Stimulated activated CD4-positive, alpha-beta T cell treated with anti-CD3 and anti-CD28 coated beads, Interleukin-1b, Interleukin-23, amount 100 ng/mL, for 24 hours (primary cell): ENCODE measurements at regions not wholly inside any gene's neighbourhood (a gene's known extent, or its start where the extent isn't known, plus 50 kb on each side); places are given as distances from the start of the nearest gene placed in this dataset.
"Not testable (repeated sequence)": the region's sequence is repeated elsewhere in the genome, so short reads cannot be mapped to it uniquely, and the experiment has no call there.

Experiments used
- DNase-seq, 4 experiments: peaks; one replicate each; pipeline ENCODE4 v3.0.0-alpha.2; 2020; ENCODE audit warnings: low read depth in 4 of 4, low spot score in 1 of 4

DNA sequence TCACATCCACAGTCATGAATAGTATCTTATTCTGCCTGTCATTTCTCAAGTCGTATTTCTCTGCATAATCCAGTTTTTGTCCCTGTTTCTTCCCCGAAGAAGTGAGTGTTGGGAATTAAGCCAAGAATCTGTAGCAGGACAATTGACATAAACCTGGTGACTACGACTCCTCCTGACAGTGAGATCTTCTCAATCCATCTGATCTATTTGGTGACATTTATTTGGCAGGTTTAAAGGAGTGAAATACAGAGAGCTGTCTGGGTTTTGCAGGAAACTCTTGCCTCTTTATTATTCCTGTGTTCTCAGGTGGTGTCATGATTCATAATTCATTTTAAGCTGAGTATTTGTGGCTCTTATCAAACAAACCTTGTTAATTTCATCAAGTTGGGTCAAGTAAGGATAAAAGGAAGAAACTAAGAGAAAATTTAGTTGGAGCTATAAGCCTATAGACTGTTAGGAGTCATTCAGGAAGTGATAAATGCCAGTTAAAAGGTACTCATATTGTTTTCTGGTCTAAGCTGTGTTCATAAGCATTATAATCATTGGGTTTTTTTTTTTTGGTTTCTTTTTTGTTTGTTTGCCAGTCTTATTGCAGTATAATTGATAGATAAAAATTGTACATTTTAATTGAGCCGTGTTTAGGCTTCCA, 95.9 kb upstream of the PCSK1 start:
- DNase-seq, result no peak

DNA sequence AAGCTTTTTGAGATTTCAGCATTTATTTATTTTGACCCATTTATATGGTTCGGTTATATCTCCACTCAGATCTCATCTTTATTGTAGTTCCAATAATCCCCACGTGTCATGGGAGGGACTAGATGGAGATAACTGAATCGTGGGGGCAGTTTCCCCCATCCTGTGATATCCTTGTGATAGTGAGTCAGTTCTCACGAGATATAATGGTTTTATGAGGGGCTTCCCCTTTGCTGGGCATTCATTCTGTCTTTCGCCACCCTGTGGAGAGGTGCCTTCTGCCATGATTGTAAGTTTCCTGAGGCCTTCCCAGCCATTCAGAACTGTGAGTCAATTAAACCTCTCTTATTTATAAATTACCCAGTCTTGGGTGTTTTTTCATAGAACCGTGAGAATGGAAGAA, 96.5 kb upstream of the PCSK1 start:
- DNase-seq, result no peak

DNA sequence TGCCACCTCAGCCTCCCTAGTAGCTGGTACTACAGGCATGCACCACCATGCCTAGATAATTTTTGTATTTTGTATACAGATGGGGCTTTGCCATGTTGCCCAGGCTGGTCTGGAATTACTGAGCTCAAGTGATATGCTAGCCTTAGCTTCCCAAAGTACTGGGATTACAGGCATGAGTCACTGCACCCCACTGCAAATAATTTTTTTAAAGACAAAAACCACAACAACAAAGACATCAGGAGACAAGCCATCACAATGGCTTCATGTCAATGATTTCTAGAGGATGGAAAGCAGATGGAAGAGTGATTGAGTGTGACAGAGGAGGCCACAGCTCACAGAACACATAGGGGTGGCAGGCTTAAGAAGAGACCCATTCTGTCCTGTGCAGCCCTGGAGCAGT, 97.9 kb upstream of the PCSK1 start:
- DNase-seq, result no peak

DNA sequence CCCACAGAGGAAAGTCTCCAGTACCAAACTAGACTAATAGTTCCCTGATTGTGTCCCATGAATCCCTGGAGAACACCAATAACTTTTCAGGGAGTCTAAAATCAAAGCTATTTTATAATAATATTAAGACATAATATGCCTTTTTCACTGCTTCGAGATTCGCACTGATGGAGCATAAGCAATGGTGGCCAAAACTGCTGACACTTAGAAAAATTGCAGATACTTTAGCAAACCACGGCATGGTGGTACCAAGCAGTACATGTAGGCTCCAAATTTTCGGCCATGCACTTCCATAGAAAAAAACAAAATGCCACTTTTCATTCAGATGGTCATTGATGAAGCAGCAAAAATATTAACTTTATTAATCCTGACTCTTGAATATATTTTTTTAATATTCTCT, 100.3 kb upstream of the PCSK1 start:
- no peak for DNase-seq

DNA sequence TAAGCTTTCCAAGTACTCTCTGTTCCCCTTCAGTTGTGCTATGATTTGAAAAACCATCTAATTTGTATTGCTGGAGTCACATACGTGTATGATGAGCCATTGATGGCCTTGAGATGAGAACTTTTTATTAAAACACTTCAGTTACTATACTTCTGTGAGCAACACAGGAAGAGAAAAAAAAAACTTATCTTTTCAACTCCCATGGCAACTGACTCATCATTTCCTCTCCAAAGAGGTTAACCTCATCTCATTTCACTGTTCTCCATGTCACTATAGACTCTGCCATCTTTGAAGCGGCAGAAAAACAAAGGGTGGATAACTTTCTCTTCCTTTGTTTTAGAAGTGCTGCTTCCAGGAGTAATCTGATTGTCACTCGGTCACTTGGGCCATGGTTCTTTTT, 104.3 kb upstream of the PCSK1 start:
- no peak for DNase-seq

DNA sequence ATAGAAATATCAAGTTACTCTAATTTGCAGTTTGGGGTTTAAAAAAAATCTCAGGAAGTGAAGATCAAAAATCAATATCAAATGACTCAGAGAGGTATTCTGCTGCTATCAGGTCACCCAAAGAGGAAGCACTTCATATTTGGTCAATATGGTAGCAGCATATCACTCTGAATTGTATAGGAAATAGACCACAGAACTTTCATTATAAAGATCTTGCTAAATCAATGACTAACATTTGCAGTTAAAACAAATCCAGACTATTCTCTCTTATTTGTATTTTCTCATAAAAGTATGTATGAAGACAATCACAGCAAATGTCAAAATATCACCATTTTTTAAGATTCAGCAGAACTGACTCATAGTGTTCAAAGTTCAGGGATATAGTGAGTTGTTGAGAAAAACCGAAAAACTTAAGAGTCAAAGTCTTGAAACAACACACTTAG, 105.8 kb upstream of the PCSK1 start:
- DNase-seq, result no peak

DNA sequence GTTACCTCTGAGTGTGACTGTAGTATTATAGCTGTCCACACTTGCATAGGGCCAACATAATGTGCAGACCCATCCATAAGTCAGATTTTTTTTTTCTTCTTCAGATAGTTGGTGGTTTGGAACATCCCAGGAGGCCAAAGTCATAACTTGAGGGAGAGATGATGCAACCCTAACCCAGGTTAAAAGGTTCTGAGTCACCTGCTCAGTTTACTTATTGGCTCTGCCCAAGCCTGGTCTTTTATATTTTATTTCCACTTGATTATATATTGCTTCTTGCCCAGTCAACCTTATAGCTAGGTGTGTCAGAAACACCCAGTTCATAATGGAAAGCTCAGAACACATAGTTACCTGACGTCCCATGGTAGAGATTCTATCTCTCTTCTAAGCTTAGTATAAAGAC, 113.1 kb upstream of the PCSK1 start:
- DNase-seq, result no peak

DNA sequence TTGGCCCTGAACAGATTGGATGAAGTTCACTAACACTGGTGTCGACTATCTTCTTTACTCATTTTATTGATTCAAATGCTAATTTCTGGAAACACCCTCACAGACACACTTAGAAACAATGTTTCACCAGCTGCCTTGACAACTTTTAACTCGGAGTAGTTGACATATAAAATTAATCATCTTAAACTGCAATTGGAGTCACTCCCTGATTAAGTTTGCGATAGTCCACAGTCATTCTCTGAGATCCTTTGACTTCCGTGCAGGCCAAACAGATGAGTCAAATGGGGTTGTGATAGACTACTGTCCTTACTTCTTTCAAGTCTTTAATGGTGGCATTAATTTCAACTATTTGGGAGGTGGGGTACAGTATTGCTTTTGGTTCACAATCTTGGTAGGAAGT, 114.4 kb upstream of the PCSK1 start:
- no peak for DNase-seq

DNA sequence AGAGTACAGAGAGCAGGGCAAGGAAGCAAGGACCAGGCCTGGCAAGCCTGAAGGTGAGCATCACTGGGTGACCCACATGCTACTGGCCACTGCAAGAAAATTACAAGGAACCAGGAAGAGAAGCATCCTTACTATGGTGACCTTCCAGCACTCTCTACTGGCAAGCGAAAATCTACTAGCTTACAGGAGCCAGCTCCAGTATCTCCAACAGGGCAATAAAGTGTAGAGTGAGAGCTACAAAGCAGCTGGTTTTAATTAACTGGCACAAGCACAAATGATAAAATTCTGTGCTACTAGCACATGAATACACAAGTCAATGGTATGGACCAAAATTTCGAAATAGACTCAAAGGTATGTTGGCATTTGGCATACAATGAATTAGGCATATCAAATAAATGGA, 113.3 kb upstream of the CAST start:
- DNase-seq, result no peak

DNA sequence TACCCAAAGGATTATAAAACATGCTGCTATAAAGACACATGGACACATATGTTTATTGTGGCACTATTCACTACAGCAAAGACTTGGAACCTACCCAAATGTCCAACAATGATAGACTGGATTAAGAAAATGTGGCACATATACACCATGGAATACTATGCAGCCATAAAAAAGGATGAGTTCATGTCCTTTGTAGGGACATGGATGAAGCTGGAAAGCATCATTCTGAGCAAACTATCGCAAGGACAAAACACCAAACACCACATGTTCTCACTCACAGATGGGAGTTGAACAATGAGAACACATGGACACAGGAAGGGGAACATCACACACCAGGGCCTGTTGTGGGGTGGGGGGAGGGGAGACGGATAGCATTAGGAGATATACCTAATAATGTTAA, 101.3 kb upstream of the CAST start:
- not testable (repeated sequence) for DNase-seq

DNA sequence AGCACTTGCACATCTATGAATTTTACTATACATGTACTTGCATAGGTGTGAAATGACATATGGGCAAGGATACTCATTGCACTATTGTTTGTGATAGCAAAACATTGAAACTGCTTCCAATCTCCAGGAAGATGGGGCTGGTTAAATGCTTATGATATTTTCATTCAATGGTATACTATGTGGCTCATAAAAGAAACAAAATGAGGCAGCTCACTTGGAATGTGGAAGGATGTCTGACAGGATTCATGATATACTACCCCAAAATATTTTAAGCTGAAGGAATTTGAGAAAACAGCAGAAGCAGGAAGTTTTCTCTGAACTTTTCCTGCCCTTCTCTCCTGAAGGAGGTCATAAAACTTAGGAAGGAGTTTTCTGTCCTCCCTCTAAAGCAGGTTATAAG, 99.6 kb upstream of the CAST start:
- no peak for DNase-seq

DNA sequence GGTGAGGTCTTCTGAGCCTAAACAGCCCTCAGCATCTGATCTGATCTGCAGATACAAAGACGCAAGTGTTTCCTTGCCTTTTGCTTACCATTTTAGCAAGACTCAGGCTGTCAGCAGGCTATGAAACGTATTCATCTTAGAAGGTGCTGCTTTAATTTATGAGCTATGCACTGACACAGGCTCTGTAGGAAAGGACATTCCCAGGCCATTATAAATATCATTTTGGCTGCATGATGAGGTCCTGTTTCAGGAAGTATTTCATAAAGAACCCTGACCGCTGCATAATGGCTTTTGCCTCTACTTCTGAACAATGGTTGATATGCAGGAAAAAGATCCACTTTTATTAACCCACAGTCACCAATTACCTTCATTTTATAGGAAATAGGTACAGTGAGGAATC, 98.4 kb upstream of the CAST start:
- DNase-seq, result no peak

DNA sequence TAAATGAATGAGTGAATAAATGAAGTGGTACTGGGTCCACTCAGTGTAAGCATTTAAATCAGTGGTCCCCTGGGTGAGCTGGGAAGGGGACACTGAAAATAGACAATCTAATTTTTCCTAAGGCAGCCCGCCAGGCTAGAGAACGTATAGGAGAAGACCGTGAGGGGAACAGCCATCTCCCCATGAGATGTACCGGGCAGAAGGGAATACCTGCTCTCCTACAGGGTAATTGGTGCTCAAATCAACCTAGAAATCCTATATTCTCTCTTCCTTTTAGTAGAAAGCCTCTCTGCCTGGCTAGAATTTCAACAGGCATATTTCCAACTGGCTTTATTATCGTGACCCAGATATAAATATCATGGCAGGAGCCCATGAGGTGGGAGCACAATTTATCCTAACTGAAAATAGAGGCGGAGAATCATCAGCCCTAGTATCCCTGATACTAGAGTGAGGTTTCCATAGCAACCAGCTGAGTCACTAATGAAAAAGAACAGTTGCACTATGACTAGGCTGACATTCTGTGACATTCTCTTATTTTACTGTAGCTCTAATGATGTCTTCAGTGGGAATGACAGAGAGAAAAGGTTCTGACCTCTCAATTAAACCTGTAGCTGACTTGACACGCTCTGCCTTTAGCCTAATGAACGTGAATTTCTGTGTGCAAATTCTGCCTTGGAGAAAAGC, 96.5 kb upstream of the CAST start:
- no peak for DNase-seq

DNA sequence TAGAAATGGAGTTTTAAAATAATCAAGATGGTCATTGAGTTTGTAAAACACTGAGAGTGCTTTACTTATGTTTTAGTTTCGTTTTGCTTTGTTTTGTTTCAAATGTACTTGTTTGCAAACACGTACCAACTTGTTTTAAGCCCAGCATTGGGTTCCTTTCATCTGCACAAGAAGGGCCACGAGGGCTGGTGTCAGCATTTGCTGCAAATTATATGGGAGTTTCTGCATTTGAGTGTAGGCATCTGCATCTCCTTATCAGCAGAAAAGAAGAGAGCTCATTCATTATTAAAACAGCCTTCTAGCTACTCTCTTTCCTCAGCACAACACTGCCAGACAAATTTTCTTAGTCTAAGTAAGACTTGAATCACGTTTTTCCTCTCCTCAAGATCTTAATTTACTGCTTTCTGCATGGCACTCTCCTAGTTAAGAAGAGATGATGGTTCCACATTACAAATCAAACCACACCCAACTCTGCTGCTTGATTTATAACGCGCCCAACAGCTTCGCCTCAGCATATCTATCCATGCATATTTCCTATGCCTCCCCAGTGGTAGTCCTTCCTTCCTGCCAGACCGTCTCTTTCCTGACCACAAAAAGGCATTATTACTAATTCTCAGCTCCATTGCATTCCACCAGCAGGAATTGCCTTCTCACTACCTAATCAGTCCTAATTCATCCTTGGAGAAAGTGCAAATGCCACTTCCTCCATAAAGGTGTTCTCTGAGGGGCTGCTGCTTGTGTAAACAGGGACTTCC, 95.2 kb upstream of the CAST start:
- DNase-seq, result no peak

DNA sequence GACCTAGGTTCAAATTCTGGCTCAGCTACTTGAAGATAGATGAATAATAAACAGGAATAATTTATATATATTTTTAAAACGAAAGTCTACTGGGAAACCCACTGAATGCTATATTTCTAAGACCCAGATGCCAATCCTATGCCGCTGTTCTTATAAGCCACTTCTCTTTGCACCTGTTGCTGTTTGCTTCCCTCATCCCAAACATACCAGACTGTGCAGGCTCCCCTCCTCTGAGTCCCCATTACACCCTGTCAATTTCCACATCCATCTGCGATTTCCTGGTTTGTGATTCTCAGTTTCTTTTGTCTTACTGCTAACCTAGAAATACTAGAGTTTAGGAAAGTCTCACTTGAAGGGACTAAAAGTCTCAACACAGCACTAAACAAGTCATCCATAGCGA, 92.8 kb upstream of the CAST start:
- no peak for DNase-seq

DNA sequence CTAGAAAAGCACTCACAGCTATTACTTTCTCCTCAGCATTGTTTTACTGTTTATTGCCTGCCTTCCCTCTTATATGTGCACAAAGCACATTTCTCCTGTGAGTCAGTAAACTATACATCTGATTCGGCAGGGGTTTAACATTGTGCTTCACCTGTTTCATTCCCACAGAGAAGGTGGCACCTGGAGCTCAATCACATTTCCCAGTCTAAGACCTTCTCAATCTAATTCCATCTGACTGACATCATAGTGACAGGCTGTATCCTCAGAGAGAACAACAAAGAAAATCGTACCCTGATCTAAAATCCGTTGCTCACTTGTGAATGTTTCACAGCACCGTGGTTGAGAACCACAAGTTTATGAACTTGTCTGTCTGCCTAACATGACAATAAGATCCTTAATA, 92.4 kb upstream of the CAST start:
- no peak for DNase-seq

DNA sequence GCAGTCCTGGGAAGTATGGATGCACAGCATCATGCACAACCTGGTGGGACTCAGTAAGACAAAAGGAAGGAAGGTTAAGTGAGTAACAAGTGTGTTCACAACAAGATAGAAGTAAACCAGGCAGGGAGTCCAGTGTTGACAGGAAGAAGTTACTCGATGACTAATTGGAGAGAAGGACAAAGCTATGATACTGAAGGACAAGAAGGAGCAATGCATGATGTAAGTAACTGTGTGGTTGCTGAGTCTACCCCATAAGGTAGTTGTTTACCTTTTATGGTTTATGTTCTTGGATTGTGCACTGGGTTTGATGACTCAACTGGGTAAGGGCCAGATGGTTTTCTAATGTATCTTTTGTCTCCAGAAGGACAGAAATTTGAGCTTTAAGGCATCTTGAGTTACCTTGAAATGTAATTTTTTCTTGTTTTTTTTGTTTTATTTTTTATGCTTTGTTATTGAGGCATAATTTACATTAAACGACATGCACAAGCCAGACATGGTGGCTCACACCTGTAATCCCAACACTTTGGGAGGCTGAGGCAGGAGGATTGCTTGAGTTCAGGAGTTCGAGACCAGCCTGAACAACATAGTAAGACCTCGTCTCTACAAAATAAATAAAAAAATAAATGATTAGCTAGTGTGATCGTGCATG, 89.2 kb upstream of the CAST start:
- DNase-seq, result no peak

DNA sequence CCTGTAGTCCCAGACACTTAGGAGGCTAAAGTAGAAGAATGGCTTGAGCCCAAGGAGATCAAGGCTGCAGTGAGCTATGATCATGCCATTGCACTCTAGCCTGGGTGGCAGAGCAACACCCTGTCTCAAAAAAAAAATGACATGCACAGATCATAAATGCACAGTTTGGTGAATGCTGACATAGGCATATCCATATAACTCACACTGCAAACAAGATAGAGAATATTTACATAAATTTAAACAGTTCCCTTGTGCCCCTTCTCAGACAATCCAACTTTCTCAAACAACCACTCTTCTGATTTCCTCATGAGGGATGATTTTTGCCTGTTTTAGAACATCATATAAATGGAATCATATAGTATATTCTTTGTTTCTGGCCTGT, 88.7 kb upstream of the CAST start:
- DNase-seq, result no peak

DNA sequence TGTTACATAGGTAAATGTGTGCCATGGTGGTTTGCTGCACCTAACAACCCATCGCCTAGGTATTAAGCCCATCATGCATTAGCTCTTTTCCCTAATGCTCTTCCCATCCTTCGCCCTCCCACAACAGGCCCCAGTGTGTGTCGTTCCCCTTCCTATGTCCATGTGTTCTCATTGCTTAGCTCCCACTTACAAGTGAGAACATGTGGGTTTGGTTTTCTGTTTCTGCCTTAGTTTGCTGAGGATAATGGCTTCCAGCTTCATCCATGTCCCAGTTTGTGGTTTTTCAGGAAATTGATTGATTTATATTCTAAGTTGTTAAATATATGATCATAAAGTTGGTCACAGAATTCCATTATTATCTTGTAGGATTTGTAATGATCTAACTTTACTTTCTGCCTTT, 85.3 kb upstream of the CAST start:
- DNase-seq, result no peak

DNA sequence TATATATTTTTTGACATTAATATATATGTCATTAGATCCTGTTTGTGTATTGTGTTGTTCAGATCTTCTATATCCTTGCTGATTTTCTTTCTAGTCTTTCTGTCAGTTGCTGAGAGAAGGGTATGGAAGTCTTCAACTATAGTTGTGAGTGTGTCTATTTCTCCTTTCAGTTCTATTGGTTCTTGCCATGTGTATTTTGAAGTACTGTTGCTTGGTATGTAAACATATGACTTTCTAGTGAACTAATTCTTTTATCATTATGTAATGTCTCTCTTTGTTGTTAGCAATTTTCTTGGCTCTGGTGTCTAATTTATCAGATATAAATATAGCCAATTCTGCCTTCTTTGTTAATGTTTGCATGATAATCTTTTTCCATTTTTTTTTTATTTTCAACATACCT, 84.3 kb upstream of the CAST start:
- no peak for DNase-seq

DNA sequence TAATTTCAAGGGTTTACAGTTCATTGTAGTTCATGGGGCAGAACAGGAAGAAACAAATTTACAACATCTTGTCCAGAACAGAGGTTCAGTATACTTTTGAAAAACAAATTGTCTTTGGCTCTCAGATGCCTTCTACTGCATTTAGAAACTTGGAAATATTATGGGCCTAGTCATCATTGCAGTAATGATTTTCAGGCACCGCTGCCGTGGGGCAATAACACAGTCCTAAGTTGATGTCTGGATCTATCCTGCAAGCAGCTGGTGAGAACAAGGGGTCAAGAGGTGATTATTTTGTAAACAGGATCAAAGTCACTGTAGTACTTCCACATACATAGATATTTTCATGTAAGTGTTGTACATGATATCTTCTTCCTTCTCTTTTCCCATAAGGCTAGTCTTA, 82.5 kb upstream of the CAST start:
- no peak for DNase-seq

DNA sequence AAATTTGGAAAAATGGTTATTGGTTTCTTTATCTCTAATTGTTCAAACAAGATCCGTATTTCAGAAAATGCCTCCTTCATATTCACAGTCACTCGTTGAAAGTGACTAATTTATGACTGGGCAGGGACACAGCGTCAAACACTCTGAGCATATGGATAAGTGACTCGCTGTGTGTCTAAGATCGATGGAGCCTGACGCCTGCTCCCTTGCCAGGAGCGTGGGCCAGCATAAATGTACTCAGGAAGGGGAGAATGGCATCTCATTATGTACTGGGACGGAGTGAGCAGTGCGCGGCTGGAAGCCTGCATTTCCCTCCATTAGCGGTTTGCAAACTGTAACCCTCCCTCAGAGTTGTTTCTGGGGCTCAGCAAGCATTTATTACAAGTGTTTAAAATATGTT, 79.8 kb upstream of the CAST start:
- DNase-seq, result no peak
